Breast epithelium (tissue), 3 donors: ENCODE measurements at regions not wholly inside any gene's neighbourhood (a gene's known extent, or its start where the extent isn't known, plus 50 kb on each side); places are given as distances from the start of the nearest gene placed in this dataset.

Source experiments
- CTCF ChIP-seq, 3 donors: fragments of 450-650 bp; IDR thresholded peaks; one replicate each; pipeline ENCODE4 v1.5.1; 2016 to 2017; ENCODE audit warnings: antibody characterized with exemption in 3 of 3, mild to moderate bottlenecking in 3 of 3, moderate library complexity in 3 of 3
- POLR2A ChIP-seq: fragments of 450-650 bp; IDR thresholded peaks from one replicate; pipeline ENCODE4 v1.6.1; 2016; ENCODE audit warnings: antibody characterized with exemption, mild to moderate bottlenecking, moderate library complexity

- no peak for TF ChIP-seq CTCF (IDR thresholded peaks at IDR 0.05)
- TF ChIP-seq POLR2A = no peak
These were observed 512.1 kb upstream of the MBL2 start for GRCh38 chr10:53284615-53285182.
